Psoas muscle (tissue), 7 donors: ENCODE measurements at regions not wholly inside any gene's neighbourhood (a gene's known extent, or its start where the extent isn't known, plus 50 kb on each side); places are given as distances from the start of the nearest gene placed in this dataset.

ENCODE experiments used
- ATAC-seq, 4 donors: fragments of 200-7000 bp; cut with Tn5 transposase; one replicate each; pipeline ENCODE4 v1.9.1; 2020; ENCODE audit warnings: moderate library complexity in 3 of 4, mild to moderate bottlenecking in 2 of 4
- DNase-seq, 2 donors: peaks; one replicate each; pipeline ENCODE4 v3.0.0-alpha.2; 2020
- H3K27ac ChIP-seq: fragments of 200-600 bp; one replicate; pipeline ENCODE4 v1.8.0; 2022
- H3K27me3 ChIP-seq, 3 donors: fragments of 200-600 bp in 1 of 3; one replicate each; pipeline versions ENCODE4 v1.6.1 to v1.8.0; 2013 to 2022; ENCODE audit warnings: low read length in 2 of 3, mild to moderate bottlenecking in 2 of 3, moderate library complexity in 1 of 3; ENCODE audit not compliant: insufficient read depth in 3 of 3
- H3K36me3 ChIP-seq, 2 donors: fragments of 200-600 bp in 1 of 2; one replicate each; pipeline versions ENCODE4 v1.6.1 to v1.8.0; 2013 to 2022; ENCODE audit warnings: low read depth in 1 of 2, mild to moderate bottlenecking in 1 of 2, moderate library complexity in 1 of 2; ENCODE audit not compliant: insufficient read depth in 1 of 2
- H3K4me1 ChIP-seq: fragments of 200-600 bp; one replicate; pipeline ENCODE4 v1.8.0; 2022
- H3K4me3 ChIP-seq: fragments of 200-600 bp; one replicate; pipeline ENCODE4 v1.8.0; 2022; ENCODE audit warnings: mild to moderate bottlenecking
- H3K9me3 ChIP-seq: fragments of 200-600 bp; one replicate; pipeline ENCODE4 v1.8.0; 2022
- WGBS, 3 donors: extraction: QIAGEN DNeasy Blood & Tissue Kit; methylation state at CpG; one replicate each; pipeline versions ENCODE4 v1.1.6 to v1.1.7; 2013; 5-methylcytosine and 5-hydroxymethylcytosine counted together
- intact Hi-C, 2 donors: fragments of 100-400 bp; cut with DNase I; formaldehyde crosslinking; loops; one replicate each; pipeline versions ENCODE4 v1.11.0 to v1.14.2; 2022
- TF ChIP-seq, protein P1 (sequence below): fragments of 200-600 bp; IDR thresholded peaks from one replicate; pipeline ENCODE4 v1.8.0; 2022; ENCODE audit warnings: antibody characterized with exemption
- donor health status: healthy with polysubstance abuse.
- donor health status: DM: no; HTN: no; CAD: no; lungs with moderate emphysema.
- donor health status: Bipolar disorder and iron deficiency.
- donor health status: healthy.
- donor health status: DM: yes; HTN: yes; CAD: no.
- donor health status: DM: no; HTN: no; CAD: no.
- donor health status: DM: yes; HTN: yes; CAD: no.

DNA sequence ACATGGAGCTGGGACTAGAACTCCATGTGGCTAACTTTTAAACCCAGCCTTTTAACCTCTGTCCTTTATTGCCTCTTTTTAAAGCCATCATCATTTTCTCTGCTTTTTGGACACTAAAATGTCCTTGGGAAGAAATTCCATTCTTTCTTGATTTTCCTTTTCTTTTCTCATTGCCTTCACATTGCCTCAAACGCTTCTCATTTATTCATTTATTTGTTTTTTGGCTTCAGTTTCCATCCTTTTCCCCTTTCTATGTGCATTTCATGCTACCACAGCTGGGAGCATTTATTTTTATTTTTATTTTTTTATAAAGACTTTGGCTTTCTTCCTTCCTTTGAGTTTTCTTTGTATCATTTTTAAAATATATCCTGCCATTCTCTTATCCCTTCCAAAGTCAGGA, 212.2 kb downstream of the DACT1 start:
- no peak for ATAC-seq

DNA sequence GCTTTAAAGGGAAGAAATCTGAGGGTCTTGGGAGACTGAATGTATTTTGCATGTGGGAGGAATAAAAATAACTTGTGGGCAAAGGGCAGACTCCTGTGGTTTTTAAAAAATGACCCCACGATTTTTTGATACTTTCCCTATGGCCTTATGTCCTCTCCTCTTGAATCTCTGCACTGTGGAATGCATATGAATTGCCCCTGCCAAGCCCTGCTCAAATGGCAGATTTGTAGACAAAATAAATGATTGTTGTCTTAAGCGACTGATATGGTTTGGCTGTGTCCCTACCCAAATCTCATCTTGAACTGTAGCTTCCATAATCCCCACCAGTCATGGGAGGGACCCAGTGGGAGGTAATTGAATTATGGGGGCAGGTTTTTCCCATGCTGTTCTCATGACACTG, 223.8 kb downstream of the DACT1 start:
- no peaks in the 10 kb centered on the region for H3K27me3 ChIP-seq
- DNase-seq (no peak), ATAC-seq (no peak)
- no peak overlapping the region for H3K4me3 ChIP-seq
- TF ChIP-seq, protein P1, sequence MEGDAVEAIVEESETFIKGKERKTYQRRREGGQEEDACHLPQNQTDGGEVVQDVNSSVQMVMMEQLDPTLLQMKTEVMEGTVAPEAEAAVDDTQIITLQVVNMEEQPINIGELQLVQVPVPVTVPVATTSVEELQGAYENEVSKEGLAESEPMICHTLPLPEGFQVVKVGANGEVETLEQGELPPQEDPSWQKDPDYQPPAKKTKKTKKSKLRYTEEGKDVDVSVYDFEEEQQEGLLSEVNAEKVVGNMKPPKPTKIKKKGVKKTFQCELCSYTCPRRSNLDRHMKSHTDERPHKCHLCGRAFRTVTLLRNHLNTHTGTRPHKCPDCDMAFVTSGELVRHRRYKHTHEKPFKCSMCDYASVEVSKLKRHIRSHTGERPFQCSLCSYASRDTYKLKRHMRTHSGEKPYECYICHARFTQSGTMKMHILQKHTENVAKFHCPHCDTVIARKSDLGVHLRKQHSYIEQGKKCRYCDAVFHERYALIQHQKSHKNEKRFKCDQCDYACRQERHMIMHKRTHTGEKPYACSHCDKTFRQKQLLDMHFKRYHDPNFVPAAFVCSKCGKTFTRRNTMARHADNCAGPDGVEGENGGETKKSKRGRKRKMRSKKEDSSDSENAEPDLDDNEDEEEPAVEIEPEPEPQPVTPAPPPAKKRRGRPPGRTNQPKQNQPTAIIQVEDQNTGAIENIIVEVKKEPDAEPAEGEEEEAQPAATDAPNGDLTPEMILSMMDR, result no peak
- H3K4me1 ChIP-seq, result no peaks in the 10 kb centered on the region
- H3K9me3 ChIP-seq, result peaks cover 10% of the 10 kb centered on the region
- 63 to 72% (median 64%) methylated on average over 2 of the region's 2 CpGs for WGBS, 3 donors
- no peak overlapping the region for H3K27ac ChIP-seq
- intact Hi-C loops, result no loop called here
- H3K36me3 ChIP-seq, result no peaks in the 10 kb centered on the region

More for the DNA sequence above, 212.2 kb downstream of the DACT1 start:
- Histone ChIP-seq H3K27me3 (no peaks in the 10 kb centered on the region), H3K36me3 (no peaks in the 10 kb centered on the region), H3K27ac (no peak overlapping the region), H3K4me1 (no peaks in the 10 kb centered on the region), H3K4me3 (no peak overlapping the region), H3K9me3 (no peaks in the 10 kb centered on the region)
- intact Hi-C loops, result no loop called here
- no peak for DNase-seq
- TF ChIP-seq, protein P1, result no peak
- 40 to 57% (median 47%) methylated on average over 1 of the region's 1 CpG for WGBS, 3 donors

DNA sequence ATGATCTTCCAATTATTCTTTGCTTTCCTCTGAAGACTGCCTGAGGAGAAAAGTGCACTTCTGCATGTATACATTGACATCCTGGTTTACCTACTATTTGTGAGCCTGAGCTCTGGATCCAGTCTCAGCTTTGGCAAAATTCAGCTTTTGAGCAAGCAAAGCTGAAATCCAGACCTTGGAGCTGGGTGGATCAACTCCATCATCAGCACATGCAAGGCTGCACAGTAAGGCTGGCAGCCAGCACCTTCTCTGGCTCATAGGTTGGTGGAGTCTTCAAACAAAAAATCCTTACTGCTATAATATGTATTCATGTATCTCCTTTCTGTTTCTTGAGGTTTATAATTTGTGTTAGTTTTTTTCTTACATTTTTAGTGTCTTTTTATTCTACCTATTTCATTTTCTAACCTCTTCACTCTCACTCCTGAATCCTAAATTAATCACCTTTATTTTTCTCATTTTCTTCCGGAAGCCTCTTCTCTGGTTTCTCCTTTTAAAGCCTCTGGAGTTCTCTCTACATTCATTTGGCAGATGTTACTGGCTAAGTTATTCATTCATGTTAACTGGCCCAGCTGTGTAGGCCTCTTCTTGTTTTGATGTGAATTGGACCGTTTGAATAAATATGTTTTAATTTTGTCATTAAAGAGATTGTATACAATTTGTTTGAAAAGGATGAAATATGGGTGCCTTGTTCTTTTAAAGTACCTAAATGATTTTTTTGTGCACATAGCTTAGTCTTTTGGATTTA, 224.8 kb downstream of the DACT1 start:
- H3K27me3 ChIP-seq, result no peaks in the 10 kb centered on the region
- ATAC-seq (no peak), DNase-seq (no peak)
- H3K27ac ChIP-seq, result no peak overlapping the region
- no peaks in the 10 kb centered on the region for H3K4me1 ChIP-seq
- peaks cover 10% of the 10 kb centered on the region for H3K9me3 ChIP-seq
- WGBS, 3 donors, result 67 to 83% (median 71%) methylated on average over 2 of the region's 2 CpGs
- intact Hi-C loops, result no loop called here
- TF ChIP-seq, protein P1, result no peak
- no peak overlapping the region for H3K4me3 ChIP-seq
- no peaks in the 10 kb centered on the region for H3K36me3 ChIP-seq

DNA sequence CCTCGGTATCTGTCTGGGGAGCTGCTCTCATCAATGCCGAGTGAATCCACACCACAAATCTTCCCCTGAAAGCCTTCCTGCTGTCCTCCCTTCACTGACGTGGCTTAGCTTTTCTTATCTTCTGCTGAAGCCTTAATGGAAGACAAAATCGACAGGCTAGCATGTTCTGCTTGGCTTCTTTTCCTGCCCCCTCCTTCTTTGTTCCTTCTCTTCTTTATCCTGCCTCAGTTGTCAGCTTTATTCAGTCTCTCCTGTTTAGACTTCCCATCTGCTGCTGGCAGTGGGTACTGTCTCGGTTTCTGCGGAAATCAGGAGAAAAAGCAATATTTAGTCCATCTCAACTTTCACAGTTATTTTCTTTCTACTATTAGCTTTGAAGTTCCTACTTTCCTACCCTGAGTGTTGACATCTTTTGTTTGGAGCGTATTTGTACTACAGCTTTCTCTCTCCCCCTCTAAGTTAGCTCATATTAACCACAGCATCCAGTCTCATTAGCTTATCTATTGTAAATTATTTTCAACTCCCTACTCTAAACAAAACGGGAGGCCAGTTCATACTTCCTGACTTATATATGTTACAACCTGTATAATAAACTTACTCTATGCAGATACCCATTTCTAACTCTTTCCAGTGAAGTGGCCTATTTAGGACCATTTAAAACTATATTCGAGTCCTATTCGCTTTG, 226.0 kb downstream of the DACT1 start:
- TF ChIP-seq, protein P1, result no peak
- Histone ChIP-seq H3K9me3 (peaks cover under 1% of the 10 kb centered on the region), H3K27ac (no peak overlapping the region), H3K4me1 (no peaks in the 10 kb centered on the region), H3K4me3 (no peak overlapping the region), H3K36me3 (no peaks in the 10 kb centered on the region), H3K27me3 (no peaks in the 10 kb centered on the region)
- WGBS, 3 donors, result 81 to 86% (median 82%) methylated on average over 10 of the region's 10 CpGs
- no peak for DNase-seq
- intact Hi-C loops, result no loop called here
- no peak for ATAC-seq
